H1 (cell line): ENCODE measurements at regions not wholly inside any gene's neighbourhood (a gene's known extent, or its start where the extent isn't known, plus 50 kb on each side); places are given as distances from the start of the nearest gene placed in this dataset.

Experiments
- KDM5A ChIP-seq: fragments of 200-600 bp; IDR thresholded peaks from 2 replicates; pipeline ENCODE4 v1.7.1; 2012; ENCODE audit warnings: mild to moderate bottlenecking, low read length, inconsistent platforms, mixed read lengths
- TBP ChIP-seq: IDR thresholded peaks from 2 replicates; pipeline ENCODE4 v1.6.1; 2011; ENCODE audit warnings: low read depth, low read length, improper control_type of control experiment

GRCh38 chr2:12548906-12549305 is 167.8 kb upstream of the TRIB2 start (continued):
- TF ChIP-seq TBP: no peak
- no peak for TF ChIP-seq KDM5A
- TF ChIP-seq, all 59 proteins: peak for 0
